ENCODE measurements at regions not wholly inside any gene's neighbourhood (a gene's known extent, or its start where the extent isn't known, plus 50 kb on each side); places are given as distances from the start of the nearest gene placed in this dataset.

GRCh38 chr9:79236466-79236865, 335.3 kb upstream of the TLE4 start:
- Histone ChIP-seq H3K36me3 (ENCODE audit: control insufficient read depth, insufficient read depth, low read length) (no peaks in the 10 kb centered on the region), H3K4me3 (ENCODE audit: low read depth, low read length) (no peak overlapping the region), H3K27me3 (ENCODE audit: control insufficient read depth, insufficient read depth, low read length) (no peaks in the 10 kb centered on the region)
- DNase-seq (ENCODE audit: low read depth) = no peak
- no peak for TF ChIP-seq CTCF (IDR thresholded peaks at IDR 0.05; ENCODE audit: insufficient read depth, low read length, poor library complexity, severe bottlenecking)

- H3K36me3 ChIP-seq (ENCODE audit: control insufficient read depth, insufficient read depth, low read length) = no peaks in the 10 kb centered on the region
- DNase-seq (ENCODE audit: low read depth) = no peak
- no peak overlapping the region for H3K4me3 ChIP-seq (ENCODE audit: low read depth, low read length)
- H3K27me3 ChIP-seq (ENCODE audit: control insufficient read depth, insufficient read depth, low read length) = peaks cover 3% of the 10 kb centered on the region
- no peak for TF ChIP-seq CTCF (IDR thresholded peaks at IDR 0.05; ENCODE audit: insufficient read depth, low read length, poor library complexity, severe bottlenecking)
Observed at GRCh38 chr9:79237861-79238260, 333.9 kb upstream of the TLE4 start.

GRCh38 chr9:79240774-79241173, 331.0 kb upstream of the TLE4 start:
- Histone ChIP-seq H3K27me3 (ENCODE audit: control insufficient read depth, insufficient read depth, low read length) (peaks cover 5% of the 10 kb centered on the region), H3K36me3 (ENCODE audit: control insufficient read depth, insufficient read depth, low read length) (no peaks in the 10 kb centered on the region), H3K4me3 (ENCODE audit: low read depth, low read length) (no peak overlapping the region)
- no peak for TF ChIP-seq CTCF (IDR thresholded peaks at IDR 0.05; ENCODE audit: insufficient read depth, low read length, poor library complexity, severe bottlenecking)
- no peak for DNase-seq (ENCODE audit: low read depth)

- H3K36me3 ChIP-seq (ENCODE audit: control insufficient read depth, insufficient read depth, low read length) = no peaks in the 10 kb centered on the region
- TF ChIP-seq CTCF (IDR thresholded peaks at IDR 0.05; ENCODE audit: insufficient read depth, low read length, poor library complexity, severe bottlenecking) = no peak
Observed at GRCh38 chr9:79242489-79242888, 329.3 kb upstream of the TLE4 start.

GRCh38 chr9:79246170-79246569, 325.6 kb upstream of the TLE4 start:
- no peak for TF ChIP-seq CTCF (IDR thresholded peaks at IDR 0.05; ENCODE audit: insufficient read depth, low read length, poor library complexity, severe bottlenecking)
- DNase-seq (ENCODE audit: low read depth) = no peak

More at GRCh38 chr9:79242489-79242888, 329.3 kb upstream of the TLE4 start:
- peaks cover 5% of the 10 kb centered on the region for H3K27me3 ChIP-seq (ENCODE audit: control insufficient read depth, insufficient read depth, low read length)
- no peak for DNase-seq (ENCODE audit: low read depth)
- H3K4me3 ChIP-seq (ENCODE audit: low read depth, low read length) = no peak overlapping the region

GRCh38 chr9:79247021-79247420, 324.7 kb upstream of the TLE4 start:
- H3K27me3 ChIP-seq (ENCODE audit: control insufficient read depth, insufficient read depth, low read length) = peaks cover 22% of the 10 kb centered on the region
- no peak for DNase-seq (ENCODE audit: low read depth)
- no peak overlapping the region for H3K4me3 ChIP-seq (ENCODE audit: low read depth, low read length)
- TF ChIP-seq CTCF (IDR thresholded peaks at IDR 0.05; ENCODE audit: insufficient read depth, low read length, poor library complexity, severe bottlenecking) = no peak
- H3K36me3 ChIP-seq (ENCODE audit: control insufficient read depth, insufficient read depth, low read length) = no peaks in the 10 kb centered on the region

More at GRCh38 chr9:79246170-79246569, 325.6 kb upstream of the TLE4 start:
- H3K27me3 ChIP-seq (ENCODE audit: control insufficient read depth, insufficient read depth, low read length) = peaks cover 17% of the 10 kb centered on the region
- no peaks in the 10 kb centered on the region for H3K36me3 ChIP-seq (ENCODE audit: control insufficient read depth, insufficient read depth, low read length)
- H3K4me3 ChIP-seq (ENCODE audit: low read depth, low read length) = no peak overlapping the region
